Kidney (tissue), 13 donors: ENCODE measurements at regions not wholly inside any gene's neighbourhood (a gene's known extent, or its start where the extent isn't known, plus 50 kb on each side); places are given as distances from the start of the nearest gene placed in this dataset.

Experiments
- DNase-seq, 5 donors: peaks; one replicate each; pipeline ENCODE4 v3.0.0-alpha.2; 2013 to 2020
- FAIRE-seq: peaks from 2 replicates; lab custom pipeline; 2012; peaks lifted over from hg19 to GRCh38; lab: Jason Lieb, UNC
- H3K27ac ChIP-seq, 2 donors: one replicate each; pipeline ENCODE4 v1.7.0; 2013; ENCODE audit warnings: low read depth in 2 of 2, low read length in 2 of 2, inconsistent platforms in 1 of 2
- H3K27me3 ChIP-seq: one replicate; pipeline ENCODE4 v1.7.1; 2013; ENCODE audit warnings: low read length, inconsistent platforms; ENCODE audit not compliant: control insufficient read depth, insufficient read depth
- H3K36me3 ChIP-seq, 3 donors: one replicate each; pipeline versions ENCODE4 v1.7.0 to v1.7.1; 2013; ENCODE audit warnings: low read length in 3 of 3, control low read depth in 1 of 3, inconsistent platforms in 1 of 3; ENCODE audit not compliant: insufficient read depth in 3 of 3, control insufficient read depth in 2 of 3
- H3K4me1 ChIP-seq, 3 donors: one replicate each; pipeline versions ENCODE4 v1.7.0 to v1.7.1; 2013; ENCODE audit warnings: low read length in 3 of 3, inconsistent platforms in 1 of 3, low read depth in 1 of 3; ENCODE audit not compliant: control insufficient read depth in 2 of 3, insufficient read depth in 2 of 3
- H3K4me3 ChIP-seq, 3 donors: one replicate each; pipeline versions ENCODE4 v1.7.0 to v1.8.1; 2013; ENCODE audit warnings: low read length in 3 of 3, control low read depth in 1 of 3, inconsistent platforms in 1 of 3
- H3K9ac ChIP-seq, 3 donors: one replicate each; pipeline versions ENCODE4 v1.7.0 to v1.7.1; 2013; ENCODE audit warnings: low read length in 3 of 3, control low read depth in 1 of 3, inconsistent platforms in 1 of 3
- H3K9me3 ChIP-seq, 3 donors: one replicate each; pipeline versions ENCODE4 v1.7.0 to v1.7.1; 2013; ENCODE audit warnings: low read length in 3 of 3, control low read depth in 1 of 3, inconsistent platforms in 1 of 3; ENCODE audit not compliant: control insufficient read depth in 2 of 3, insufficient read depth in 1 of 3
- intact Hi-C: fragments of 100-400 bp; cut with DNase I; formaldehyde crosslinking; loops from one replicate; pipeline ENCODE4 v1.11.1; 2022
- TF ChIP-seq, protein P1 (sequence below): IDR thresholded peaks from 3 replicates; pipeline ENCODE4 v1.5.1; 2012; ENCODE audit warnings: mild to moderate bottlenecking, moderate library complexity, borderline replicate concordance; ENCODE audit not compliant: insufficient read depth; ENCODE audit errors: extremely low read depth
- donor health status: control.
- donor health status: control.
- donor health status: control.
- donor health status: control.
- donor health status: control.
- donor health status: DM: yes; HTN: yes; CAD: no.
- donor health status: Normal renal cell carcinoma (clear cell type).

DNA sequence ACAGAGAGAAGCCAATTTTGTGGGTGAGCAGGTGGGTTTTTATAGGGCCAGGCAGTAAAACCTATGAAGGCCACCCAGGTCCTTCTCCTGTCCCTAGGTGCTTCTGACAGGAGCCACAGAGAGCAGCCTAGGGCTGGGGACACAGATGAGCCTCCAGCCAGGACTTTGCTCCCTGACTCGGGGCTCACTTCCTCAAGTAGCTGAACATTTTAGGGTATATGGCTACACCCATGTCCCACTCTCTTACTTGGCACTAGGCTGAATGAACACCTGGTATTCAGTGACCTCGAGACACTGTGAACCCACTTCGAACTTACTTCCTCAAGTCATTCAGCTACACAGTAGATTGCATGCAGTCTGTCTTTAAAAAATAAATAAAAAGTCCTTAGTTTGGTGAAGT lies 217.3 kb downstream of the MID1IP1 start:
- TF ChIP-seq, protein P1, sequence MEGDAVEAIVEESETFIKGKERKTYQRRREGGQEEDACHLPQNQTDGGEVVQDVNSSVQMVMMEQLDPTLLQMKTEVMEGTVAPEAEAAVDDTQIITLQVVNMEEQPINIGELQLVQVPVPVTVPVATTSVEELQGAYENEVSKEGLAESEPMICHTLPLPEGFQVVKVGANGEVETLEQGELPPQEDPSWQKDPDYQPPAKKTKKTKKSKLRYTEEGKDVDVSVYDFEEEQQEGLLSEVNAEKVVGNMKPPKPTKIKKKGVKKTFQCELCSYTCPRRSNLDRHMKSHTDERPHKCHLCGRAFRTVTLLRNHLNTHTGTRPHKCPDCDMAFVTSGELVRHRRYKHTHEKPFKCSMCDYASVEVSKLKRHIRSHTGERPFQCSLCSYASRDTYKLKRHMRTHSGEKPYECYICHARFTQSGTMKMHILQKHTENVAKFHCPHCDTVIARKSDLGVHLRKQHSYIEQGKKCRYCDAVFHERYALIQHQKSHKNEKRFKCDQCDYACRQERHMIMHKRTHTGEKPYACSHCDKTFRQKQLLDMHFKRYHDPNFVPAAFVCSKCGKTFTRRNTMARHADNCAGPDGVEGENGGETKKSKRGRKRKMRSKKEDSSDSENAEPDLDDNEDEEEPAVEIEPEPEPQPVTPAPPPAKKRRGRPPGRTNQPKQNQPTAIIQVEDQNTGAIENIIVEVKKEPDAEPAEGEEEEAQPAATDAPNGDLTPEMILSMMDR: no peak
- H3K4me3 ChIP-seq: no peak overlapping the region
- no peaks in the 10 kb centered on the region for H3K36me3 ChIP-seq
- peaks cover 4% of the 10 kb centered on the region for H3K27me3 ChIP-seq
- DNase-seq (no peak), FAIRE-seq (no peak)
- peaks cover 0 to 12% (median 11%) of the 10 kb centered on the region in 3 donors for H3K4me1 ChIP-seq
- H3K27ac ChIP-seq: no peak overlapping the region
- H3K9me3 ChIP-seq: no peaks in the 10 kb centered on the region
- intact Hi-C loops: no loop called here
- no peak overlapping the region for H3K9ac ChIP-seq

DNA sequence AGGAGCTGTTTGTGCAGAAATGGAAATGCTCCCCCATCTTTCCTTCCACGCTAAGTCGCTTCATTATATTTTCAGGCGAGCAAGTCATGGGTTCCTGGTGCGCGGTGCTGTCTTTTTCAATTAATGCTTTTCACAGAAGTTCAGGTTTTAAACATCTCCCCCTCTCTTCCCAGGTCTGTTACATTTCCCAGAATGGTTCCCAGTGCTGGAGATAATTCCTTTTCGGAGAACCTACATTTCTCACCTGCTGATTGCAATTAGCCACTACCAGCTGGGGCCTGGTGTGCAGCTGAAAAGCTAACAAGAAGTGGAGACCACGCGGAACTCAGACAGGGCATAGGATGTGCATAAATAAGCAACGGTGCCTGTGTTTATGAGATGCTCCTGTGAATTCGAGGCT lies 217.8 kb downstream of the MID1IP1 start:
- Histone ChIP-seq H3K27ac (no peak overlapping the region), H3K9me3 (no peaks in the 10 kb centered on the region), H3K4me1 (peaks cover 0 to 12% (median 11%) of the 10 kb centered on the region in 3 donors), H3K9ac (no peak overlapping the region), H3K36me3 (no peaks in the 10 kb centered on the region), H3K27me3 (peaks cover 4% of the 10 kb centered on the region), H3K4me3 (no peak overlapping the region)
- TF ChIP-seq, protein P1: no peak
- no peak for FAIRE-seq
- DNase-seq: no peak
- intact Hi-C loops: no loop called here

DNA sequence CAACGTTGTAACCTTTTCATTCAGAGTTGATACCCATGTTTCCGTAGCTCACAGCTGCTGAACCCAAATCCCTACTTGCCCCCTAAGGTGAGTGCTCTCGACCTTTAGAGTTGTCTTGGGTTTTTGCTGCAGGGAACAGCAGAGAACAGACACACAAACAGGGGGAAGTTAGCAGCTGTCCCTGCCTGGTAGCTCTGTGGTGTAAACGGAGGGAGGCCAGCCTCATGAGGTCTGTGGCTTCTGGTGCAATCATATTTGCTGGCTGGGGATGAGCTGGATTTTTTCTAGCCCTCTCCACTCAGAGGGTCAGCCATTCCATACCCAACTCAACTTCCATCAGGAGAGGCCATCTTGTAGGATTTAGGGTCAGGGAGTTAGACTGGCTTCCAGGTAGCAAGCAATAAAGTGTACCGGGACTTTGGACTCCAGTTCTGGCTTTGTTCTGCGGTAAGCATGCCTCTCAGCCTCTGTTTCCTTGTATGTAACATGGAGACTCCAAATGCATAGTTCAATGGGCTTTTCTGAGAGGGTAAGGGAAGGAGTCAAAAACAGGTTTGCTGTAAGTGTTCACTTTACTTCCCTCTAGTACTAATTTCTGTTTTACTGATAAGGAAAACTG lies 218.9 kb downstream of the MID1IP1 start:
- FAIRE-seq (no peak), DNase-seq (no peak)
- Histone ChIP-seq H3K27me3 (peaks cover 4% of the 10 kb centered on the region), H3K9me3 (no peaks in the 10 kb centered on the region), H3K36me3 (no peaks in the 10 kb centered on the region), H3K4me1 (peaks cover 0 to 12% (median 11%) of the 10 kb centered on the region in 3 donors), H3K9ac (no peak overlapping the region), H3K27ac (no peak overlapping the region), H3K4me3 (no peak overlapping the region)
- TF ChIP-seq, protein P1: no peak
- intact Hi-C loops: no loop called here

DNA sequence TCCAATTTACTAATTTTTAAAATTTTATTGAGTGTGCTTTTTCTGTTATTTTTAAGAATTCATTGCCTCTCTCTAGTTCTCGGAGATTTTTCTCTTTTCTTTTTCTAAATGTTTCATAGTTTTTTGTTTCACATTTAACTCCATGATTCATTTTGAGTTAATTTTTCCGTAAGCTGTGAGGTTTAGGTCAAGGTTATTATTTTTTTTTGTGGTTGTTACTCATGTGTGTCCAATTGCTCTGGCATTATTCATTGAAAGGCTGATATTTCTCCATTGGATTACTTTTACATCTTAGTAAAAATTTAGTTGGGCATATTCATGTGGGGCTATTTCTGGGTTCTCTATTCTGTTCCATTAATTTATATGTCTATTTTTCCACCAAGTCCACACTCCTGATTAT lies 220.8 kb downstream of the MID1IP1 start:
- Histone ChIP-seq H3K9ac (no peak overlapping the region), H3K9me3 (no peaks in the 10 kb centered on the region), H3K27me3 (no peaks in the 10 kb centered on the region), H3K27ac (no peak overlapping the region), H3K4me3 (no peak overlapping the region), H3K36me3 (no peaks in the 10 kb centered on the region), H3K4me1 (no peaks in the 10 kb centered on the region)
- intact Hi-C loops: no loop called here
- no peak for DNase-seq
- peak; percentile 63 for FAIRE-seq
- TF ChIP-seq, protein P1: no peak
